WERI-Rb-1 (cell line): ENCODE measurements at regions not wholly inside any gene's neighbourhood (a gene's known extent, or its start where the extent isn't known, plus 50 kb on each side); places are given as distances from the start of the nearest gene placed in this dataset.

Source experiments
- DNase-seq: peaks from one replicate; pipeline ENCODE4 v3.0.0-alpha.2; 2020
- H3K27ac ChIP-seq: fragments of 250-450 bp; sonication (Bioruptor Pico); 2 replicates; pipeline ENCODE4 v1.5.1; 2020; ENCODE audit warnings: mild to moderate bottlenecking, moderate library complexity
- H3K27me3 ChIP-seq: fragments of 250-450 bp; sonication (Bioruptor Pico); 2 replicates; pipeline ENCODE4 v1.5.1; 2021; ENCODE audit warnings: mild to moderate bottlenecking, low read depth, moderate library complexity; ENCODE audit not compliant: insufficient read depth, severe bottlenecking
- H3K36me3 ChIP-seq: fragments of 250-450 bp; sonication (Bioruptor Pico); 2 replicates; pipeline ENCODE4 v1.5.1; 2020; ENCODE audit warnings: mild to moderate bottlenecking, moderate library complexity
- H3K4me3 ChIP-seq: 2 replicates; pipeline ENCODE4 v1.5.1; 2011; ENCODE audit warnings: low read depth, mild to moderate bottlenecking, control low read depth, low read length
- H3K9me3 ChIP-seq: fragments of 250-450 bp; sonication (Bioruptor Pico); 2 replicates; pipeline ENCODE4 v1.5.1; 2021; ENCODE audit warnings: mild to moderate bottlenecking, moderate library complexity; ENCODE audit not compliant: severe bottlenecking
- CTCF ChIP-seq: IDR thresholded peaks from 2 replicates; pipeline ENCODE4 v1.5.1; 2011; ENCODE audit warnings: low read depth, mild to moderate bottlenecking, control low read depth, inconsistent platforms, low read length

- no peaks in the 10 kb centered on the region for H3K36me3 ChIP-seq
- H3K9me3 ChIP-seq, result no peaks in the 10 kb centered on the region
- no peak for DNase-seq
- no peaks in the 10 kb centered on the region for H3K27me3 ChIP-seq
- H3K4me3 ChIP-seq, result no peak overlapping the region
- H3K27ac ChIP-seq, result no peak overlapping the region
- no peak for TF ChIP-seq CTCF
Measured at GRCh38 chr2:105593221-105593967, 151.3 kb upstream of the NCK2 start.

- H3K27me3 ChIP-seq, result no peaks in the 10 kb centered on the region
- no peaks in the 10 kb centered on the region for H3K9me3 ChIP-seq
- no peaks in the 10 kb centered on the region for H3K36me3 ChIP-seq
- no peak overlapping the region for H3K27ac ChIP-seq
- no peak for TF ChIP-seq CTCF
- no peak for DNase-seq
- no peak overlapping the region for H3K4me3 ChIP-seq
Measured at GRCh38 chr2:105592288-105592687, 152.4 kb upstream of the NCK2 start.

- Histone ChIP-seq H3K36me3 (no peaks in the 10 kb centered on the region), H3K4me3 (no peak overlapping the region), H3K27me3 (no peaks in the 10 kb centered on the region), H3K27ac (no peak overlapping the region), H3K9me3 (no peaks in the 10 kb centered on the region)
- no peak for TF ChIP-seq CTCF
- no peak for DNase-seq
Measured at GRCh38 chr2:105590780-105591660, 153.7 kb upstream of the NCK2 start.

GRCh38 chr2:105588581-105588980, 156.1 kb upstream of the NCK2 start:
- no peak for TF ChIP-seq CTCF
- H3K27me3 ChIP-seq, result no peaks in the 10 kb centered on the region
- no peaks in the 10 kb centered on the region for H3K36me3 ChIP-seq
- no peak overlapping the region for H3K4me3 ChIP-seq
- no peaks in the 10 kb centered on the region for H3K9me3 ChIP-seq
- no peak for DNase-seq
- no peak overlapping the region for H3K27ac ChIP-seq

GRCh38 chr2:105587637-105588036, 157.1 kb upstream of the NCK2 start:
- H3K36me3 ChIP-seq, result no peaks in the 10 kb centered on the region
- no peaks in the 10 kb centered on the region for H3K27me3 ChIP-seq
- no peak overlapping the region for H3K27ac ChIP-seq
- TF ChIP-seq CTCF, result no peak
- no peak overlapping the region for H3K4me3 ChIP-seq
- no peaks in the 10 kb centered on the region for H3K9me3 ChIP-seq
- no peak for DNase-seq
